GM19372 (cell line): ENCODE measurements at regions not wholly inside any gene's neighbourhood (a gene's known extent, or its start where the extent isn't known, plus 50 kb on each side); places are given as distances from the start of the nearest gene placed in this dataset.
"Not testable (repeated sequence)": the region's sequence is repeated elsewhere in the genome, so short reads cannot be mapped to it uniquely, and the experiment has no call there.

Experiments
- ATAC-seq: cut with Tn5 transposase; IDR thresholded peaks from one replicate; pipeline ENCODE4 v1.9.1; 2021; ENCODE audit warnings: mild to moderate bottlenecking, low read depth, moderate library complexity; ENCODE audit not compliant: unreplicated experiment

GRCh38 chr13:76319921-76320320 lies 566.3 kb downstream of the KCTD12 start:
- no peak for ATAC-seq

GRCh38 chr13:76316998-76317527 lies 569.1 kb downstream of the KCTD12 start:
- no peak for ATAC-seq

- no peak for ATAC-seq
Measured at GRCh38 chr13:76314495-76314894, 571.7 kb downstream of the KCTD12 start.

GRCh38 chr13:76307142-76307541 lies 579.1 kb downstream of the KCTD12 start:
- ATAC-seq: no peak

GRCh38 chr13:76300688-76301087 lies 585.5 kb downstream of the KCTD12 start:
- ATAC-seq: no peak

- ATAC-seq: no peak
Measured at GRCh38 chr13:76297331-76297730, 588.9 kb downstream of the KCTD12 start.

- no peak for ATAC-seq
Measured at GRCh38 chr13:76296751-76297150, 589.5 kb downstream of the KCTD12 start.

- ATAC-seq: not testable (repeated sequence)
Measured at GRCh38 chr13:76295020-76295419, 591.2 kb downstream of the KCTD12 start.

GRCh38 chr13:76293751-76294150 lies 592.5 kb downstream of the KCTD12 start:
- no peak for ATAC-seq

- no peak for ATAC-seq
Measured at GRCh38 chr13:76293346-76293745, 592.9 kb downstream of the KCTD12 start.

- ATAC-seq: no peak
Measured at GRCh38 chr13:76292726-76293125, 593.5 kb downstream of the KCTD12 start.

- no peak for ATAC-seq
Measured at GRCh38 chr13:76292031-76292430, 594.2 kb downstream of the KCTD12 start.

GRCh38 chr13:76289558-76289957 lies 596.6 kb downstream of the KCTD12 start:
- ATAC-seq: no peak

GRCh38 chr13:76286178-76286577 lies 600.0 kb downstream of the KCTD12 start:
- ATAC-seq: no peak

GRCh38 chr13:76285463-76285862 lies 600.7 kb downstream of the KCTD12 start:
- no peak for ATAC-seq

- not testable (repeated sequence) for ATAC-seq
Measured at GRCh38 chr13:76279766-76280165, 606.4 kb downstream of the KCTD12 start.

- ATAC-seq: no peak
Measured at GRCh38 chr13:76271728-76272232, 614.4 kb downstream of the KCTD12 start.

- ATAC-seq: not testable (repeated sequence)
Measured at GRCh38 chr13:76268307-76268706, 617.9 kb downstream of the KCTD12 start.

- no peak for ATAC-seq
Measured at GRCh38 chr13:76267216-76267615, 619.0 kb downstream of the KCTD12 start.

- ATAC-seq: no peak
Measured at GRCh38 chr13:76266561-76266960, 619.6 kb downstream of the KCTD12 start.

- ATAC-seq: no peak
Measured at GRCh38 chr13:76250211-76250610, 614.1 kb downstream of the LMO7 start.

- no peak for ATAC-seq
Measured at GRCh38 chr13:76245920-76246319, 609.8 kb downstream of the LMO7 start.

GRCh38 chr13:76245211-76245610 lies 609.1 kb downstream of the LMO7 start:
- ATAC-seq: no peak
